ENCODE measurements at regions not wholly inside any gene's neighbourhood (a gene's known extent, or its start where the extent isn't known, plus 50 kb on each side); places are given as distances from the start of the nearest gene placed in this dataset.

- TF ChIP-seq ZSCAN32 (CRISPR knock-in tag; IDR thresholded peaks at IDR 0.05): peak; percentile 97
- TF ChIP-seq DPF2 (IDR thresholded peaks at IDR 0.05): no peak
- TF ChIP-seq CEBPG (CRISPR knock-in tag; IDR thresholded peaks at IDR 0.05): peak; percentile 97
- TF ChIP-seq CEBPG (tag; conservative IDR thresholded peaks at IDR 0.05 in 1 of 2, IDR thresholded peaks at IDR 0.05 in 1 of 2): peak; percentile 98
- peak; percentile 93 for TF ChIP-seq ZNF584 (CRISPR knock-in tag; IDR thresholded peaks at IDR 0.05; ENCODE audit: low read depth)
- peak; percentile 82 for TF ChIP-seq CEBPB (tag; IDR thresholded peaks at IDR 0.05)
- no peak for TF ChIP-seq TBL1XR1 (IDR thresholded peaks at IDR 0.05; ENCODE audit: low read length in 2 of 2)
- TF ChIP-seq U2AF1 (optimal IDR thresholded peaks at IDR 0.05; ENCODE audit: low read depth, low read length): no peak
- TF ChIP-seq, protein P1, sequence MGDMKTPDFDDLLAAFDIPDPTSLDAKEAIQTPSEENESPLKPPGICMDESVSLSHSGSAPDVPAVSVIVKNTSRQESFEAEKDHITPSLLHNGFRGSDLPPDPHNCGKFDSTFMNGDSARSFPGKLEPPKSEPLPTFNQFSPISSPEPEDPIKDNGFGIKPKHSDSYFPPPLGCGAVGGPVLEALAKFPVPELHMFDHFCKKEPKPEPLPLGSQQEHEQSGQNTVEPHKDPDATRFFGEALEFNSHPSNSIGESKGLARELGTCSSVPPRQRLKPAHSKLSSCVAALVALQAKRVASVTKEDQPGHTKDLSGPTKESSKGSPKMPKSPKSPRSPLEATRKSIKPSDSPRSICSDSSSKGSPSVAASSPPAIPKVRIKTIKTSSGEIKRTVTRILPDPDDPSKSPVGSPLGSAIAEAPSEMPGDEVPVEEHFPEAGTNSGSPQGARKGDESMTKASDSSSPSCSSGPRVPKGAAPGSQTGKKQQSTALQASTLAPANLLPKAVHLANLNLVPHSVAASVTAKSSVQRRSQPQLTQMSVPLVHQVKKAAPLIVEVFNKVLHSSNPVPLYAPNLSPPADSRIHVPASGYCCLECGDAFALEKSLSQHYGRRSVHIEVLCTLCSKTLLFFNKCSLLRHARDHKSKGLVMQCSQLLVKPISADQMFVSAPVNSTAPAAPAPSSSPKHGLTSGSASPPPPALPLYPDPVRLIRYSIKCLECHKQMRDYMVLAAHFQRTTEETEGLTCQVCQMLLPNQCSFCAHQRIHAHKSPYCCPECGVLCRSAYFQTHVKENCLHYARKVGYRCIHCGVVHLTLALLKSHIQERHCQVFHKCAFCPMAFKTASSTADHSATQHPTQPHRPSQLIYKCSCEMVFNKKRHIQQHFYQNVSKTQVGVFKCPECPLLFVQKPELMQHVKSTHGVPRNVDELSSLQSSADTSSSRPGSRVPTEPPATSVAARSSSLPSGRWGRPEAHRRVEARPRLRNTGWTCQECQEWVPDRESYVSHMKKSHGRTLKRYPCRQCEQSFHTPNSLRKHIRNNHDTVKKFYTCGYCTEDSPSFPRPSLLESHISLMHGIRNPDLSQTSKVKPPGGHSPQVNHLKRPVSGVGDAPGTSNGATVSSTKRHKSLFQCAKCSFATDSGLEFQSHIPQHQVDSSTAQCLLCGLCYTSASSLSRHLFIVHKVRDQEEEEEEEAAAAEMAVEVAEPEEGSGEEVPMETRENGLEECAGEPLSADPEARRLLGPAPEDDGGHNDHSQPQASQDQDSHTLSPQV (IDR thresholded peaks at IDR 0.05): no peak
- 0 out of 2 replicates have a peak, but pooled peaks have one; percentile 47 for TF ChIP-seq ZNF668 (CRISPR knock-in tag; IDR thresholded peaks at IDR 0.05)
- TF ChIP-seq ZFPM2 (CRISPR knock-in tag; IDR thresholded peaks at IDR 0.05): 0 out of 2 replicates have a peak, but pooled peaks have one; percentile 19
- TF ChIP-seq TRIM24 (IDR thresholded peaks at IDR 0.05): peak; percentile 71 to 80; a peak in 3 of 4 replicates
- TF ChIP-seq ZNF431 (CRISPR knock-in tag; IDR thresholded peaks at IDR 0.05): no peak
- TF ChIP-seq, protein P2, sequence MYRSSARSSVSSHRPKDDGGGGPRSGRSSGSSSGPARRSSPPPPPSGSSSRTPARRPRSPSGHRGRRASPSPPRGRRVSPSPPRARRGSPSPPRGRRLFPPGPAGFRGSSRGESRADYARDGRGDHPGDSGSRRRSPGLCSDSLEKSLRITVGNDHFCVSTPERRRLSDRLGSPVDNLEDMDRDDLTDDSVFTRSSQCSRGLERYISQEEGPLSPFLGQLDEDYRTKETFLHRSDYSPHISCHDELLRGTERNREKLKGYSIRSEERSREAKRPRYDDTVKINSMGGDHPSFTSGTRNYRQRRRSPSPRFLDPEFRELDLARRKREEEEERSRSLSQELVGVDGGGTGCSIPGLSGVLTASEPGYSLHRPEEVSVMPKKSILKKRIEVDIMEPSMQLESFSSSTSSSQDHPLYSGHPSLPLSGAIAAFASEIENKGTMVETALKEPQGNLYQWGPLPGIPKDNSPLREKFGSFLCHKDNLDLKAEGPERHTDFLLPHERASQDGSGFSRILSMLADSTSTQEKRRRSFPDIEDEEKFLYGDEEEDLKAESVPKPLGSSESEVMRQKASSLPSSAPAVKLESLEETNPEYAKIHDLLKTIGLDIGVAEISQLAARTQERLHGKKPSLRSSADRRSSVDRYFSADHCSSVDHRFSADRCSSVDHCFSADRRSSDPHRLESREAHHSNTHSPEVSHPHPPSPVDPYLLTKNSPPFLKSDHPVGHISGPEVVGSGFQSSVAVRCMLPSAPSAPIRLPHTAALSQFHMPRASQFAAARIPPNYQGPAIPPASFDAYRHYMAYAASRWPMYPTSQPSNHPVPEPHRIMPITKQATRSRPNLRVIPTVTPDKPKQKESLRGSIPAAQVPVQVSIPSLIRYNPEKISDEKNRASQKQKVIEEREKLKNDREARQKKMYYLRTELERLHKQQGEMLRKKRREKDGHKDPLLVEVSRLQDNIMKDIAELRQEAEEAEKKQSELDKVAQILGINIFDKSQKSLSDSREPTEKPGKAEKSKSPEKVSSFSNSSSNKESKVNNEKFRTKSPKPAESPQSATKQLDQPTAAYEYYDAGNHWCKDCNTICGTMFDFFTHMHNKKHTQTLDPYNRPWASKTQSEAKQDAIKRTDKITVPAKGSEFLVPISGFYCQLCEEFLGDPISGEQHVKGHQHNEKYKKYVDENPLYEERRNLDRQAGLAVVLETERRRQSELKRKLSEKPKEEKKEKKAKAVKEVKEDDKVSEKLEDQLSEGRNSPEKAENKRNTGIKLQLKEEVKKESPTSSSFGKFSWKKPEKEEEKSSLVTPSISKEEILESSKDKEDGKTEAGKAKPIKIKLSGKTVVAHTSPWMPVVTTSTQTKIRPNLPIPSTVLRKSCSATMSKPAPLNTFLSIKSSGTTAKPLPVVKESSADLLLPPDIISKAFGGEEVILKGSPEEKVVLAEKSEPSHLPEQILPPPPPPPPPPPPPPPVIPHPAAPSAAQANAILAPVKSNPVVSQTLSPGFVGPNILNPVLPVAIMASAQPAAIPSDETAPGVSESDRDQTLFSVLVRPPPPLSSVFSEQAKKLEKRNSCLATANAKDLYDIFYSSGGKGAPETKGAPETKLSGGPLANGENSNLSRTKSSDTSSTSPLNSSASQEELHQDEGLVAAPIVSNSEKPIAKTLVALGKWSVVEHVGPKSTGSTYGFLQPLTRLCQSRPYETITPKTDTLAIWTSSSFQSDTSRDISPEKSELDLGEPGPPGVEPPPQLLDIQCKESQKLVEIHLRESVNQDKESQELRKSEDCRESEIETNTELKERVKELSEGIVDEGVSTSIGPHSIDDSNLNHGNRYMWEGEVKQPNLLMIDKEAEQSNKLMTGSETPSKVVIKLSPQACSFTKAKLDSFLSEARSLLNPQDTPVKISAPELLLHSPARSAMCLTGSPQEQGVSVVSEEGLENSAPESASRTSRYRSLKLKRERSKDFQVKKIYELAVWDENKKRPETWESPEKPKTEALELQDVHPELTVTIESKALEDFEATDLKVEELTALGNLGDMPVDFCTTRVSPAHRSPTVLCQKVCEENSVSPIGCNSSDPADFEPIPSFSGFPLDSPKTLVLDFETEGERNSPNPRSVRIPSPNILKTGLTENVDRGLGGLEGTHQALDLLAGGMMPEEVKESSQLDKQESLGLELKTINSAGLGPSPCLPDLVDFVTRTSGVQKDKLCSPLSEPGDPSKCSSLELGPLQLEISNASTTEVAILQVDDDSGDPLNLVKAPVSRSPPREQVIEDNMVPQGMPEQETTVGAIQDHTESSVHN (IDR thresholded peaks at IDR 0.05; ENCODE audit: borderline replicate concordance in 1 of 2, low read depth in 1 of 2): no peak
- TF ChIP-seq RUNX1 (IDR thresholded peaks at IDR 0.05; ENCODE audit: low read depth): no peak
- no peak for TF ChIP-seq ZNF253 (CRISPR knock-in tag; conservative IDR thresholded peaks at IDR 0.05)
- peak; percentile 80 for TF ChIP-seq ATF3 (IDR thresholded peaks at IDR 0.05)
- TF ChIP-seq ATF3 (CRISPR knock-in tag; conservative IDR thresholded peaks at IDR 0.05): no peak
Observed at GRCh38 chr2:150165988-150166312, 321.5 kb downstream of the RND3 start (continued).

Data from K562 (cell line).